ENCODE measurements at regions not wholly inside any gene's neighbourhood (a gene's known extent, or its start where the extent isn't known, plus 50 kb on each side); places are given as distances from the start of the nearest gene placed in this dataset.

GRCh38 chr1:212519131-212519530, 86.4 kb downstream of the NENF start:
- TF ChIP-seq CTCF (conservative IDR thresholded peaks at IDR 0.05 in 1 of 2, IDR thresholded peaks at IDR 0.05 in 1 of 2; ENCODE audit: low read depth in 1 of 2, low read length in 2 of 2) (no peak), EZH2 (IDR thresholded peaks at IDR 0.05; ENCODE audit: low read length, missing control alignments) (no peak)

All from fibroblast of lung (primary cell).